Fibroblast of lung (primary cell): ENCODE measurements at regions not wholly inside any gene's neighbourhood (a gene's known extent, or its start where the extent isn't known, plus 50 kb on each side); places are given as distances from the start of the nearest gene placed in this dataset.

Experiments
- DNase-seq, 2 donors: peaks; one replicate each; pipeline versions ENCODE4 v3.0.0 to v3.0.0-alpha.2; 2010; ENCODE audit warnings: low read depth in 2 of 2
- H2AFZ ChIP-seq: 2 replicates; pipeline ENCODE4 v1.5.1; 2012; ENCODE audit warnings: low read length, control low read depth, inconsistent platforms
- H3K27ac ChIP-seq: 2 replicates; pipeline ENCODE4 v1.5.1; 2011; ENCODE audit warnings: low read length, control low read depth; ENCODE audit not compliant: insufficient read depth
- H3K27me3 ChIP-seq: 2 replicates; pipeline ENCODE4 v1.5.1; 2011; ENCODE audit warnings: mild to moderate bottlenecking, low read length; ENCODE audit not compliant: control insufficient read depth, insufficient read depth
- H3K36me3 ChIP-seq: 2 replicates; pipeline ENCODE4 v1.5.1; 2011; ENCODE audit warnings: low read length; ENCODE audit not compliant: control insufficient read depth, insufficient read depth
- H3K4me1 ChIP-seq: 2 replicates; pipeline ENCODE4 v1.5.1; 2011; ENCODE audit warnings: low read length; ENCODE audit not compliant: control insufficient read depth, insufficient read depth; ENCODE audit errors: extremely low read depth
- H3K4me2 ChIP-seq: 2 replicates; pipeline ENCODE4 v1.5.1; 2011; ENCODE audit warnings: low read length, control low read depth; ENCODE audit not compliant: insufficient read depth; ENCODE audit errors: extremely low read depth
- H3K4me3 ChIP-seq, 4 experiments: fragments of 200-600 bp in 1 of 4; sonication (generic) in 1 of 4; replicated peaks in 1 of 4; 2 replicates each; pipeline ENCODE4 v1.5.1; 2011 to 2016; ENCODE audit warnings: low read length in 4 of 4, low read depth in 3 of 4, mild to moderate bottlenecking in 3 of 4, control low read depth in 2 of 4, inconsistent platforms in 1 of 4, mixed read lengths in 1 of 4; ENCODE audit not compliant: insufficient read depth in 1 of 4; ENCODE audit errors: control extremely low read depth in 1 of 4
- H3K79me2 ChIP-seq: 2 replicates; pipeline ENCODE4 v1.5.1; 2012; ENCODE audit warnings: mild to moderate bottlenecking, low read length, inconsistent platforms; ENCODE audit not compliant: control insufficient read depth, insufficient read depth
- H3K9ac ChIP-seq: 2 replicates; pipeline ENCODE4 v1.5.1; 2011; ENCODE audit warnings: mild to moderate bottlenecking, low read length, control low read depth; ENCODE audit not compliant: insufficient read depth
- H3K9me3 ChIP-seq: 2 replicates; pipeline ENCODE4 v1.5.1; 2012; ENCODE audit warnings: low read depth, low read length; ENCODE audit not compliant: control insufficient read depth, insufficient read depth
- H4K20me1 ChIP-seq: 2 replicates; pipeline ENCODE4 v1.5.1; 2011; ENCODE audit warnings: low read length; ENCODE audit not compliant: control insufficient read depth, insufficient read depth; ENCODE audit errors: extremely low read depth
- EZH2 ChIP-seq: IDR thresholded peaks from 2 replicates; pipeline ENCODE4 v1.5.1; 2012; ENCODE audit warnings: low read length, control low read depth, mild to moderate bottlenecking; ENCODE audit errors: missing control alignments
- TF ChIP-seq, protein P1 (sequence below), 2 donors: IDR thresholded peaks in 1 of 2; conservative IDR thresholded peaks in 1 of 2; 1 replicate in 1 of 2; 2 replicates in 1 of 2; pipeline ENCODE4 v1.5.1; 2011 to 2012; ENCODE audit warnings: low read length in 2 of 2, control low read depth in 1 of 2, inconsistent platforms in 1 of 2, low read depth in 1 of 2, mild to moderate bottlenecking in 1 of 2

DNA sequence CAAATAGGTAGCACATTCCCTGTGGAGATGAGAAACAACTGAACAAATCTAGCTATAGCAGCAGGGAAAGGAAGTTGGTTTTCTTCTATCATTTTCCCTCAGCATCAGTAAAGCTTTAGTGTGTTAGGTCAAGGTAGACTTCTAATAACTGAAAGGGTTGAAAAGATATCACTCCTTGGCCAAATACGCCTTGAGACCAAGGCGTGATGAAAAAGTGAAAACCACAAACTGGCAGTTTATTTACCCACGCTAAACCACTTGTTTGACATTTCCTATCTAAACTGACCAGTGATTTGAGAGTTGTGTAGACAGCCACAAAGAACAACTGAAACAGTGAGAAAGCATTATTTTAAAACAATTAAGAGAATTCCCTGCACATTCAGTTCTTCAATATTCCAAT is 99.6 kb upstream of the SOX5 start:
- Histone ChIP-seq H4K20me1 (no peaks in the 10 kb centered on the region), H3K9ac (no peak overlapping the region), H3K36me3 (no peaks in the 10 kb centered on the region), H3K27me3 (no peaks in the 10 kb centered on the region), H2AFZ (no peak overlapping the region), H3K4me3 (no peak overlapping the region), H3K9me3 (no peaks in the 10 kb centered on the region), H3K4me1 (peaks cover 3% of the 10 kb centered on the region), H3K27ac (no peak overlapping the region), H3K4me2 (no peak overlapping the region), H3K79me2 (no peaks in the 10 kb centered on the region)
- TF ChIP-seq, protein P1, sequence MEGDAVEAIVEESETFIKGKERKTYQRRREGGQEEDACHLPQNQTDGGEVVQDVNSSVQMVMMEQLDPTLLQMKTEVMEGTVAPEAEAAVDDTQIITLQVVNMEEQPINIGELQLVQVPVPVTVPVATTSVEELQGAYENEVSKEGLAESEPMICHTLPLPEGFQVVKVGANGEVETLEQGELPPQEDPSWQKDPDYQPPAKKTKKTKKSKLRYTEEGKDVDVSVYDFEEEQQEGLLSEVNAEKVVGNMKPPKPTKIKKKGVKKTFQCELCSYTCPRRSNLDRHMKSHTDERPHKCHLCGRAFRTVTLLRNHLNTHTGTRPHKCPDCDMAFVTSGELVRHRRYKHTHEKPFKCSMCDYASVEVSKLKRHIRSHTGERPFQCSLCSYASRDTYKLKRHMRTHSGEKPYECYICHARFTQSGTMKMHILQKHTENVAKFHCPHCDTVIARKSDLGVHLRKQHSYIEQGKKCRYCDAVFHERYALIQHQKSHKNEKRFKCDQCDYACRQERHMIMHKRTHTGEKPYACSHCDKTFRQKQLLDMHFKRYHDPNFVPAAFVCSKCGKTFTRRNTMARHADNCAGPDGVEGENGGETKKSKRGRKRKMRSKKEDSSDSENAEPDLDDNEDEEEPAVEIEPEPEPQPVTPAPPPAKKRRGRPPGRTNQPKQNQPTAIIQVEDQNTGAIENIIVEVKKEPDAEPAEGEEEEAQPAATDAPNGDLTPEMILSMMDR (conservative IDR thresholded peaks at IDR 0.05 in 1 of 2, IDR thresholded peaks at IDR 0.05 in 1 of 2; ENCODE audit: low read depth in 1 of 2, low read length in 2 of 2), result no peak
- DNase-seq, result no peak

GRCh38 chr12:24048446-24048845 is 99.0 kb upstream of the SOX5 start:
- H3K27me3 ChIP-seq, result no peaks in the 10 kb centered on the region
- H3K4me3 ChIP-seq, result no peak overlapping the region
- H3K4me2 ChIP-seq, result no peak overlapping the region
- H3K4me1 ChIP-seq, result peaks cover 3% of the 10 kb centered on the region
- H3K79me2 ChIP-seq, result no peaks in the 10 kb centered on the region
- no peaks in the 10 kb centered on the region for H3K9me3 ChIP-seq
- H3K36me3 ChIP-seq, result no peaks in the 10 kb centered on the region
- H3K9ac ChIP-seq, result no peak overlapping the region
- no peak for DNase-seq
- TF ChIP-seq EZH2, result no peak
- no peaks in the 10 kb centered on the region for H4K20me1 ChIP-seq
- H3K27ac ChIP-seq, result no peak overlapping the region
- no peak overlapping the region for H2AFZ ChIP-seq

- Histone ChIP-seq H4K20me1 (no peaks in the 10 kb centered on the region), H3K27ac (no peak overlapping the region), H3K9me3 (no peaks in the 10 kb centered on the region), H3K36me3 (no peaks in the 10 kb centered on the region), H2AFZ (no peak overlapping the region), H3K27me3 (no peaks in the 10 kb centered on the region), H3K4me2 (no peak overlapping the region), H3K4me1 (peaks cover 3% of the 10 kb centered on the region), H3K9ac (no peak overlapping the region), H3K4me3 (no peak overlapping the region), H3K79me2 (no peaks in the 10 kb centered on the region)
- TF ChIP-seq EZH2, result no peak
- TF ChIP-seq, protein P1 (conservative IDR thresholded peaks at IDR 0.05 in 1 of 2, IDR thresholded peaks at IDR 0.05 in 1 of 2; ENCODE audit: low read depth in 1 of 2, low read length in 2 of 2), result no peak
- no peak for DNase-seq
These were observed 97.9 kb upstream of the SOX5 start for GRCh38 chr12:24047326-24047725.

GRCh38 chr12:24045816-24046257 is 96.4 kb upstream of the SOX5 start:
- TF ChIP-seq, protein P1 (conservative IDR thresholded peaks at IDR 0.05 in 1 of 2, IDR thresholded peaks at IDR 0.05 in 1 of 2; ENCODE audit: low read depth in 1 of 2, low read length in 2 of 2), result no peak
- TF ChIP-seq EZH2, result no peak

More at GRCh38 chr12:24045816-24046257, 96.4 kb upstream of the SOX5 start:
- H3K4me2 ChIP-seq, result no peak overlapping the region
- H3K4me1 ChIP-seq, result peaks cover 3% of the 10 kb centered on the region
- peak; percentile 69 to 92 for DNase-seq
- no peaks in the 10 kb centered on the region for H3K79me2 ChIP-seq
- H3K36me3 ChIP-seq, result no peaks in the 10 kb centered on the region
- H4K20me1 ChIP-seq, result no peaks in the 10 kb centered on the region
- H2AFZ ChIP-seq, result no peak overlapping the region
- H3K4me3 ChIP-seq, result no peak overlapping the region
- no peak overlapping the region for H3K27ac ChIP-seq
- no peak overlapping the region for H3K9ac ChIP-seq
- H3K9me3 ChIP-seq, result no peaks in the 10 kb centered on the region
- no peaks in the 10 kb centered on the region for H3K27me3 ChIP-seq
